ENCODE measurements at regions not wholly inside any gene's neighbourhood (a gene's known extent, or its start where the extent isn't known, plus 50 kb on each side); places are given as distances from the start of the nearest gene placed in this dataset.

DNA sequence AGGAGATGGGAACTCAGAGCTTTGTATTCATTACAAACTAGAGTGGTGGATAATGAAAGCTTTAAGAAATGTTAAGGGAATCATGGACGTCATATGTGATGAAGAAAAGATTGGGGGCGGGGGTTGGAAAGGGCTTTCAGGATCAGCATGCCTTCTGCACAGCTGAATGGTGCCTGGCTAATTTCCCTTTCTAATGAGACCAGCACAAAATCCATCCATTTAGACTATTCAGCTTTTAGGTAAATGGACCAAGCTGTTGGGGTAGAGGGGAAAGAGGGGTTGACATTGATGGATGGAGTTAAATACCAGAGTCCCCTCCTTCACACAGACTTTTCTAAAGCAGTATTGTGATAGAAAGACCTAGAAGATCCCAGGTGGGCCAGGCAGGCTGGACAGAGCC lies 737.9 kb upstream of the WWC1 start:
- TF ChIP-seq POLR2A (IDR thresholded peaks at IDR 0.05) (no peak), CTCF (IDR thresholded peaks at IDR 0.05) (no peak)
- Histone ChIP-seq H3K4me3 (no peak overlapping the region), H3K27ac (no peak overlapping the region), H3K4me1 (no peaks in the 10 kb centered on the region), H3K9me3 (no peaks in the 10 kb centered on the region), H3K27me3 (no peaks in the 10 kb centered on the region), H3K36me3 (no peaks in the 10 kb centered on the region)
- intact Hi-C loops (cut with DNase I) = no loop called here
- WGBS (ENCODE audit: insufficient coverage, low coverage, low lambda C conversion rate, missing lambda C conversion rate) = 76% methylated on average over 2 of the region's 2 CpGs
- DNase-seq (no peak), ATAC-seq (no peak)

GRCh38 chr5:167554564-167555290 lies 736.7 kb upstream of the WWC1 start:
- Histone ChIP-seq H3K9me3 (no peaks in the 10 kb centered on the region), H3K27ac (no peak overlapping the region), H3K36me3 (no peaks in the 10 kb centered on the region), H3K4me1 (no peaks in the 10 kb centered on the region), H3K4me3 (no peak overlapping the region), H3K27me3 (no peaks in the 10 kb centered on the region)
- TF ChIP-seq CTCF (IDR thresholded peaks at IDR 0.05) (no peak), POLR2A (IDR thresholded peaks at IDR 0.05) (no peak)
- intact Hi-C loops (cut with DNase I) = no loop called here
- no peak for ATAC-seq
- DNase-seq = no peak
- WGBS (ENCODE audit: insufficient coverage, low coverage, low lambda C conversion rate, missing lambda C conversion rate) = 99% methylated on average over 7 of the region's 7 CpGs

GRCh38 chr5:167555565-167556166 lies 735.8 kb upstream of the WWC1 start:
- no peaks in the 10 kb centered on the region for H3K4me1 ChIP-seq
- DNase-seq = no peak
- TF ChIP-seq CTCF (IDR thresholded peaks at IDR 0.05) = no peak
- no peak for TF ChIP-seq POLR2A (IDR thresholded peaks at IDR 0.05)
- no peak overlapping the region for H3K4me3 ChIP-seq
- 63% methylated on average over 8 of the region's 10 CpGs for WGBS (ENCODE audit: insufficient coverage, low coverage, low lambda C conversion rate, missing lambda C conversion rate)
- intact Hi-C loops (cut with DNase I) = no loop called here
- H3K27ac ChIP-seq = no peak overlapping the region
- no peak for ATAC-seq
- no peaks in the 10 kb centered on the region for H3K36me3 ChIP-seq
- H3K9me3 ChIP-seq = no peaks in the 10 kb centered on the region
- no peaks in the 10 kb centered on the region for H3K27me3 ChIP-seq

- ATAC-seq (no peak), DNase-seq (no peak)
- Histone ChIP-seq H3K9me3 (no peaks in the 10 kb centered on the region), H3K4me3 (no peak overlapping the region), H3K27ac (no peak overlapping the region), H3K4me1 (no peaks in the 10 kb centered on the region), H3K36me3 (no peaks in the 10 kb centered on the region), H3K27me3 (no peaks in the 10 kb centered on the region)
- TF ChIP-seq POLR2A (IDR thresholded peaks at IDR 0.05) (no peak), CTCF (IDR thresholded peaks at IDR 0.05) (no peak)
- intact Hi-C loops (cut with DNase I) = no loop called here
- 40% methylated on average over 1 of the region's 2 CpGs for whole genome bisulfite sequencing (ENCODE audit: insufficient coverage, low coverage, low lambda C conversion rate, missing lambda C conversion rate)
Observed at GRCh38 chr5:167557359-167557758, 734.1 kb upstream of the WWC1 start.
